SK-N-SH treated with all-trans-retinoic acid at 6 μM for 48 hours (cell line): ENCODE measurements at regions not wholly inside any gene's neighbourhood (a gene's known extent, or its start where the extent isn't known, plus 50 kb on each side); places are given as distances from the start of the nearest gene placed in this dataset.

Experiments used
- ATAC-seq: fragments of 200-7000 bp; cut with Tn5 transposase; 3 replicates; pipeline ENCODE4 v1.9.1; 2020; ENCODE audit warnings: mild to moderate bottlenecking, moderate library complexity
- ARNTL ChIP-seq: fragments of 450-650 bp; formaldehyde crosslinking; IDR thresholded peaks from 2 replicates; pipeline ENCODE4 v1.5.0; 2020; ENCODE audit warnings: low read depth, mild to moderate bottlenecking, moderate library complexity, borderline replicate concordance
- BACH2 ChIP-seq: fragments of 250-450 bp; sonication (Bioruptor Pico); IDR thresholded peaks from 2 replicates; pipeline ENCODE4 v1.9.0; 2021; ENCODE audit warnings: mild to moderate bottlenecking, borderline replicate concordance
- CREB5 ChIP-seq: fragments of 250-450 bp; sonication (Bioruptor Pico); IDR thresholded peaks from 2 replicates; pipeline ENCODE4 v1.5.1; 2020; ENCODE audit warnings: low read depth, mild to moderate bottlenecking, moderate library complexity
- CSRNP3 ChIP-seq: fragments of 250-450 bp; sonication (Bioruptor Pico); IDR thresholded peaks from 2 replicates; pipeline ENCODE4 v1.5.1; 2021; ENCODE audit warnings: mild to moderate bottlenecking, moderate library complexity
- ESRRG ChIP-seq: fragments of 250-450 bp; sonication (Bioruptor Pico); IDR thresholded peaks from 2 replicates; pipeline ENCODE4 v1.6.1; 2021; ENCODE audit warnings: mild to moderate bottlenecking
- GLIS3 ChIP-seq: fragments of 250-450 bp; sonication (Bioruptor Pico); IDR thresholded peaks from 2 replicates; pipeline ENCODE4 v1.5.0; 2020; ENCODE audit warnings: mild to moderate bottlenecking, moderate library complexity
- ISL1 ChIP-seq: fragments of 250-450 bp; sonication (Bioruptor Pico); IDR thresholded peaks from 2 replicates; pipeline ENCODE4 v2.1.2; 2022; ENCODE audit warnings: mild to moderate bottlenecking, moderate library complexity
- OSR1 ChIP-seq: fragments of 250-450 bp; sonication (Bioruptor Pico); IDR thresholded peaks from 2 replicates; pipeline ENCODE4 v1.8.0; 2022; ENCODE audit warnings: moderate library complexity, mild to moderate bottlenecking, inconsistent platforms
- POU6F1 ChIP-seq: fragments of 250-450 bp; sonication (Bioruptor Pico); IDR thresholded peaks from 2 replicates; pipeline ENCODE4 v1.8.0; 2021; ENCODE audit warnings: low read depth, mild to moderate bottlenecking, moderate library complexity, borderline replicate concordance
- PPARA ChIP-seq: fragments of 250-450 bp; sonication (Bioruptor Pico); IDR thresholded peaks from 2 replicates; pipeline ENCODE4 v1.5.0; 2020; ENCODE audit warnings: mild to moderate bottlenecking, borderline replicate concordance
- SNAI2 ChIP-seq: fragments of 250-450 bp; sonication (Bioruptor Pico); IDR thresholded peaks from 2 replicates; pipeline ENCODE4 v1.5.0; 2020; ENCODE audit warnings: mild to moderate bottlenecking, moderate library complexity
- TCF4 ChIP-seq: fragments of 250-450 bp; sonication (Bioruptor Pico); IDR thresholded peaks from 2 replicates; pipeline ENCODE4 v1.8.0; 2021; ENCODE audit warnings: mild to moderate bottlenecking, moderate library complexity, borderline replicate concordance
- TOX ChIP-seq: fragments of 250-450 bp; sonication (Bioruptor Pico); IDR thresholded peaks from 2 replicates; pipeline ENCODE4 v1.8.0; 2021; ENCODE audit warnings: mild to moderate bottlenecking, moderate library complexity, borderline replicate concordance
- TSHZ2 ChIP-seq: fragments of 250-450 bp; sonication (Bioruptor Pico); IDR thresholded peaks from 2 replicates; pipeline ENCODE4 v1.5.0; 2020; ENCODE audit warnings: mild to moderate bottlenecking, moderate library complexity
- ZC3H10 ChIP-seq: fragments of 250-450 bp; sonication (Bioruptor Pico); IDR thresholded peaks from 2 replicates; pipeline ENCODE4 v1.5.1; 2021; ENCODE audit warnings: mild to moderate bottlenecking, moderate library complexity
- ZFP3 ChIP-seq: fragments of 250-450 bp; sonication (Bioruptor Pico); IDR thresholded peaks from 2 replicates; pipeline ENCODE4 v1.5.0; 2020; ENCODE audit warnings: mild to moderate bottlenecking, moderate library complexity
- ZFP30 ChIP-seq: fragments of 450-650 bp; formaldehyde crosslinking; IDR thresholded peaks from 2 replicates; pipeline ENCODE4 v1.5.0; 2022; ENCODE audit warnings: mild to moderate bottlenecking, moderate library complexity
- ZNF565 ChIP-seq: fragments of 450-650 bp; formaldehyde crosslinking; conservative IDR thresholded peaks from 2 replicates; pipeline ENCODE4 v1.5.0; 2020; ENCODE audit warnings: low read depth, mild to moderate bottlenecking, moderate library complexity
- ZNF70 ChIP-seq: fragments of 450-650 bp; formaldehyde crosslinking; IDR thresholded peaks from 2 replicates; pipeline ENCODE4 v1.5.0; 2020; ENCODE audit warnings: mild to moderate bottlenecking, moderate library complexity
- ZNF8 ChIP-seq: fragments of 450-650 bp; formaldehyde crosslinking; IDR thresholded peaks from 2 replicates; pipeline ENCODE4 v1.5.0; 2020; ENCODE audit warnings: mild to moderate bottlenecking, moderate library complexity

GRCh38 chr20:40438161-40438830, 250.7 kb downstream of the MAFB start:
- ATAC-seq, result no peak
- TF ChIP-seq ARNTL (CRISPR knock-in tag) (no peak), ZFP3 (CRISPR knock-in tag) (no peak), ESRRG (CRISPR knock-in tag) (no peak), ZFP30 (CRISPR knock-in tag) (no peak), ZNF70 (CRISPR knock-in tag) (no peak), BACH2 (CRISPR knock-in tag) (no peak), PPARA (CRISPR knock-in tag) (no peak), POU6F1 (no peak), ISL1 (CRISPR knock-in tag) (no peak), CREB5 (no peak), ZC3H10 (CRISPR knock-in tag) (no peak), CSRNP3 (CRISPR knock-in tag) (no peak), TOX (CRISPR knock-in tag) (no peak), ZNF8 (CRISPR knock-in tag) (no peak), ZNF565 (CRISPR knock-in tag) (no peak), TSHZ2 (no peak), OSR1 (CRISPR knock-in tag) (no peak), TCF4 (CRISPR knock-in tag) (no peak)
- TF ChIP-seq, all 23 proteins: peak for 0

GRCh38 chr20:40436011-40436410, 253.0 kb downstream of the MAFB start:
- no peak for TF ChIP-seq SNAI2
- TF ChIP-seq CSRNP3 (CRISPR knock-in tag), result no peak
- no peak for TF ChIP-seq CREB5
- no peak for ATAC-seq

- no peak for ATAC-seq
- TF ChIP-seq CSRNP3 (CRISPR knock-in tag) (no peak), BACH2 (CRISPR knock-in tag) (no peak), OSR1 (CRISPR knock-in tag) (no peak), TOX (CRISPR knock-in tag) (no peak), ZFP30 (CRISPR knock-in tag) (no peak), SNAI2 (no peak), POU6F1 (no peak), PPARA (CRISPR knock-in tag) (no peak), TCF4 (CRISPR knock-in tag) (no peak), GLIS3 (CRISPR knock-in tag) (no peak), ZNF70 (CRISPR knock-in tag) (no peak), ZFP3 (CRISPR knock-in tag) (no peak), ESRRG (CRISPR knock-in tag) (no peak)
These were observed 253.7 kb downstream of the MAFB start for GRCh38 chr20:40435146-40435895.
